Endodermal cell (in vitro differentiated cells): ENCODE measurements at regions not wholly inside any gene's neighbourhood (a gene's known extent, or its start where the extent isn't known, plus 50 kb on each side); places are given as distances from the start of the nearest gene placed in this dataset.

Source experiments
- DNase-seq: peaks from one replicate; pipeline ENCODE4 v3.0.0-alpha.2; 2017
- H3K27ac ChIP-seq: 2 replicates; pipeline ENCODE4 v1.5.1; 2013; ENCODE audit warnings: mild to moderate bottlenecking, low read depth, low read length, moderate library complexity
- H3K27me3 ChIP-seq: 2 replicates; pipeline ENCODE4 v1.6.1; 2013; ENCODE audit warnings: mild to moderate bottlenecking, low read length, moderate library complexity; ENCODE audit not compliant: insufficient read depth, control insufficient read depth, poor library complexity, severe bottlenecking
- H3K36me3 ChIP-seq: 2 replicates; pipeline ENCODE4 v1.7.0; 2013; ENCODE audit warnings: mild to moderate bottlenecking, low read length, moderate library complexity; ENCODE audit not compliant: control insufficient read depth, insufficient read depth
- H3K4me1 ChIP-seq: one replicate; pipeline ENCODE4 v1.7.0; 2013; ENCODE audit warnings: low read length; ENCODE audit not compliant: control insufficient read depth, insufficient read depth
- H3K4me3 ChIP-seq: 2 replicates; pipeline ENCODE4 v1.5.1; 2013; ENCODE audit warnings: mild to moderate bottlenecking, low read length, moderate library complexity
- H3K9ac ChIP-seq: 2 replicates; pipeline ENCODE4 v1.6.1; 2013; ENCODE audit warnings: mild to moderate bottlenecking, low read length, moderate library complexity; ENCODE audit not compliant: poor library complexity, severe bottlenecking; ENCODE audit errors: extremely low read depth
- H3K9me3 ChIP-seq: 2 replicates; pipeline ENCODE4 v1.6.1; 2013; ENCODE audit warnings: mild to moderate bottlenecking, low read length, moderate library complexity; ENCODE audit not compliant: control insufficient read depth
- H3K27ac Mint-ChIP-seq: 2 replicates; pipeline ENCODE4 v1.8.0; 2020; ENCODE audit warnings: mixed read lengths
- H3K27me3 Mint-ChIP-seq: 2 replicates; pipeline ENCODE4 v1.8.0; 2021; ENCODE audit warnings: mild to moderate bottlenecking, mixed read lengths; ENCODE audit not compliant: insufficient read depth
- H3K36me3 Mint-ChIP-seq: 2 replicates; pipeline ENCODE4 v1.8.0; 2020; ENCODE audit warnings: low read depth, mixed read lengths
- H3K4me1 Mint-ChIP-seq: 2 replicates; pipeline ENCODE4 v1.8.0; 2020; ENCODE audit warnings: mixed read lengths
- H3K4me3 Mint-ChIP-seq: 2 replicates; pipeline ENCODE4 v1.8.0; 2020; ENCODE audit warnings: mild to moderate bottlenecking, moderate library complexity, mixed read lengths
- H3K9me3 Mint-ChIP-seq: 2 replicates; pipeline ENCODE4 v1.8.0; 2020; ENCODE audit warnings: mild to moderate bottlenecking, mixed read lengths
- CTCF ChIP-seq: fragments of 200-600 bp; sonication (generic); conservative IDR thresholded peaks from 2 replicates; pipeline ENCODE4 v1.5.0; 2021; ENCODE audit warnings: antibody characterized with exemption, mild to moderate bottlenecking
- WGBS, 2 experiments: methylation state at CpG; one replicate each; pipeline versions ENCODE4 v1.1.5 to v1.1.7; 2013; ENCODE audit warnings: missing lambda C conversion rate in 2 of 2, mixed read lengths in 1 of 2; ENCODE audit not compliant: insufficient coverage in 1 of 2, insufficient read length in 1 of 2; 5-methylcytosine and 5-hydroxymethylcytosine counted together

GRCh38 chr3:191873736-191874135 is 412.8 kb downstream of the PYDC2 start:
- Histone ChIP-seq H3K27me3 (no peaks in the 10 kb centered on the region), H3K4me3 (no peak overlapping the region), H3K9me3 (peaks cover 7% of the 10 kb centered on the region), H3K9ac (no peak overlapping the region), H3K4me1 (no peaks in the 10 kb centered on the region), H3K27ac (no peak overlapping the region), H3K36me3 (no peaks in the 10 kb centered on the region)
- Mint-ChIP-seq H3K27me3 (no peaks in the 10 kb centered on the region), H3K9me3 (peaks cover 4% of the 10 kb centered on the region), H3K4me3 (no peak overlapping the region), H3K27ac (peak overlapping the region; percentile 35), H3K4me1 (peaks cover 31% of the 10 kb centered on the region), H3K36me3 (peaks cover 2% of the 10 kb centered on the region)
- no peak for TF ChIP-seq CTCF
- WGBS, 2 experiments = 95 to 100% methylated on average over 1 to 2 of the region's 2 CpGs
- no peak for DNase-seq

GRCh38 chr3:191882289-191882688 is 421.3 kb downstream of the PYDC2 start:
- Histone ChIP-seq H3K9me3 (no peaks in the 10 kb centered on the region), H3K9ac (no peak overlapping the region), H3K36me3 (no peaks in the 10 kb centered on the region), H3K27ac (no peak overlapping the region), H3K4me1 (peaks cover 2% of the 10 kb centered on the region), H3K27me3 (no peaks in the 10 kb centered on the region), H3K4me3 (no peak overlapping the region)
- no peak for TF ChIP-seq CTCF
- peaks cover 23% of the 10 kb centered on the region for H3K36me3 Mint-ChIP-seq
- DNase-seq = no peak
- no peak overlapping the region for H3K27ac Mint-ChIP-seq
- 40 to 82% methylated on average over 2 to 3 of the region's 3 CpGs for WGBS, 2 experiments
- H3K4me1 Mint-ChIP-seq = peaks cover 18% of the 10 kb centered on the region
- H3K27me3 Mint-ChIP-seq = no peaks in the 10 kb centered on the region
- no peaks in the 10 kb centered on the region for H3K9me3 Mint-ChIP-seq
- no peak overlapping the region for H3K4me3 Mint-ChIP-seq

GRCh38 chr3:191884132-191884531 is 423.2 kb downstream of the PYDC2 start:
- TF ChIP-seq CTCF = no peak
- H3K27ac Mint-ChIP-seq = no peak overlapping the region
- H3K4me1 ChIP-seq = peaks cover 7% of the 10 kb centered on the region

More at GRCh38 chr3:191884132-191884531, 423.2 kb downstream of the PYDC2 start:
- Mint-ChIP-seq H3K9me3 (no peaks in the 10 kb centered on the region), H3K4me1 (peaks cover 21% of the 10 kb centered on the region), H3K36me3 (peaks cover 25% of the 10 kb centered on the region), H3K27me3 (no peaks in the 10 kb centered on the region), H3K4me3 (no peak overlapping the region)
- H3K36me3 ChIP-seq = no peaks in the 10 kb centered on the region
- H3K27ac ChIP-seq = no peak overlapping the region
- H3K9ac ChIP-seq = no peak overlapping the region
- no peak for DNase-seq
- no peaks in the 10 kb centered on the region for H3K27me3 ChIP-seq
- no peak overlapping the region for H3K4me3 ChIP-seq
- no peaks in the 10 kb centered on the region for H3K9me3 ChIP-seq
